GM12874 (cell line): ENCODE measurements at regions not wholly inside any gene's neighbourhood (a gene's known extent, or its start where the extent isn't known, plus 50 kb on each side); places are given as distances from the start of the nearest gene placed in this dataset.

Experiments
- CTCF ChIP-seq: IDR thresholded peaks from 2 replicates; pipeline ENCODE4 v1.5.1; 2011; ENCODE audit warnings: low read depth, mild to moderate bottlenecking, control low read depth, low read length, moderate library complexity; ENCODE audit not compliant: insufficient read depth

- TF ChIP-seq CTCF: no peak
These were observed 207.1 kb downstream of the ACKR3 start for GRCh38 chr2:236776695-236777251.

- TF ChIP-seq CTCF: no peak
These were observed 207.8 kb downstream of the ACKR3 start for GRCh38 chr2:236777408-236777807.

- no peak for TF ChIP-seq CTCF
These were observed 212.6 kb downstream of the ACKR3 start for GRCh38 chr2:236781933-236782816.

GRCh38 chr2:236782938-236783337, 213.3 kb downstream of the ACKR3 start:
- TF ChIP-seq CTCF: no peak

GRCh38 chr2:236783417-236784020, 213.9 kb downstream of the ACKR3 start:
- TF ChIP-seq CTCF: no peak

GRCh38 chr2:236785611-236786057, 216.0 kb downstream of the ACKR3 start:
- no peak for TF ChIP-seq CTCF

GRCh38 chr2:236786751-236787150, 217.1 kb downstream of the ACKR3 start:
- no peak for TF ChIP-seq CTCF
